HG03039 (cell line): ENCODE measurements at regions not wholly inside any gene's neighbourhood (a gene's known extent, or its start where the extent isn't known, plus 50 kb on each side); places are given as distances from the start of the nearest gene placed in this dataset.
"Not testable (repeated sequence)": the region's sequence is repeated elsewhere in the genome, so short reads cannot be mapped to it uniquely, and the experiment has no call there.

Experiments
- ATAC-seq: cut with Tn5 transposase; IDR thresholded peaks from one replicate; pipeline ENCODE4 v1.9.1; 2021; ENCODE audit warnings: mild to moderate bottlenecking, moderate library complexity; ENCODE audit not compliant: unreplicated experiment

DNA sequence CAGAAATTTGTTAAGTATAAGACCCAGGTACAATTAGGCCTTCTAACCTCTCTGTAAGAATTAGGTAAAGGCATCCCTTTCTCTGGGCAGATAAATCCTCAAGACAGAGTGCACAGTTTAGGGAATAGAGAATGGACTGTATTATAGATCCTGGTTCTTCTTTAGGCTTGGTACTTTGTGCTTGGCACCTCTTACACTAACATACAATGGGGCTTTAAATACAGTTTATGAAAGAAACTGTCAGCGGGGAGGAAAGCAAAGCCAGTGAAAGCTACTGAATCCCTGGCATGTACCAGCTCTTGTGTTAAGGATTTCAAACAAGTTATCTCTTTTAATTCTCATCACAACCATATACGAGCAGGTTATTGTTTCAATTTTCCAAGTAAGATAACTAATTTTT is 1350.0 kb downstream of the ADGRL3 start:
- ATAC-seq, result no peak

DNA sequence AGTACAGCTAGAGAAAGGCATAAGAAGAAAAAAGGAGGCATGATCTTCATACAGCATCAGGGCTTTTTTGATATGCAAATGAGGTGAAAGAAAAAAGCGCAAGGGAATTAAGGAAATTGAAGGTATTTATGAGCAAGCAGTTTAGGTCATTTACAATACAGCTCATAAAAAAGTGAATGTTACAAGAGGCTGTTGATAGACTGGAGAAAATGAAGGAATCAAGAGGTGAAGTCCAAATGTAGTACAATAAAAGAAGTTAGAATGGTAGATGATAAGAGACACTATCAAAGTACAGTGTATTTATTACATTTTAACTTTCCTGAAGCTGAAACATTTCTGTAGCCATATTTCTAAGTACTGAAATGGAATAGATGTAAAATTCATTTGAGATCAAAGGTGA is 1349.5 kb downstream of the ADGRL3 start:
- ATAC-seq, result no peak

DNA sequence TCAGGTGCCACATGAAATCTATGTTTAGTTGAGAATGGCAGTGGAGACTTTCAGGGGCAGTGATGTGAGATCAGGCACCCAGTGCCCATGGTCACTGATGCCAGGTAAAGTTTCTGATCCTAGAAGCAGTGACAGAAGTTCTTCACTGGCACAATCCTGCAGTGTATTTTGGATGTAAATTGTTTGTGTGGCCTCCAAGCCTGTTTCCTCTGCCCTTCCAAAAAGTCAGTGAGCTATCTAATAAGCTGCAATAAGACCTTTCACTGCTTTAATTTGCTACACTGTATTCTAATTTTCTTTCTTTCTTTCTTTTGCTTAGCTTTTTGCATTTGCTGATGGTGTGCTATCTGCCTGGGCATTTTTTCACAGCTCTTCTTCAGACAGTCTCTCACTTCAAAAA is 1348.6 kb downstream of the ADGRL3 start:
- no peak for ATAC-seq

DNA sequence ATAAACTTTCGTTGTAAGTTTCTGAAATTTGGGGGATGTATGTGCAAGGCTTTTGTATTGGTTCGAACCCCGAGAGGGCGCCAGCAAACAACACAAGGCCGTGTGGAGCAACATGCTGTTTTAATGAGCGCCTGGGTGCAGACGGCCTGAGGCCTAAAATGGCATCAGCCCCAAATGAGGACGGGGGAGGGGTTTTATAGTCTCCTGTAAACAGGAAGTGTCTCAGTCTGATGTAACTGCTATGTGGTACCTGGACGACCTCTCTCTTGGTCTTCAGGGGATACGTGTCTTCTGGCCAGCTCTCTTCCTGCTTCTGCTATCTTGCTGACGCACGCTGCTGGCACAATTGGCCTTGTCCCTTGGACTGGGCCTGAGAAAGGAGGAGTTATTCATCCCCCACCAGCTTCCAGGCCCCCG is 1348.0 kb downstream of the ADGRL3 start:
- no peak for ATAC-seq

GRCh38 chr4:62544428-62544827 is 1344.3 kb downstream of the ADGRL3 start:
- ATAC-seq, result no peak

GRCh38 chr4:62543002-62543401 is 1342.9 kb downstream of the ADGRL3 start:
- no peak for ATAC-seq

- no peak for ATAC-seq
These were observed 1333.4 kb downstream of the ADGRL3 start for GRCh38 chr4:62533573-62533972.

DNA sequence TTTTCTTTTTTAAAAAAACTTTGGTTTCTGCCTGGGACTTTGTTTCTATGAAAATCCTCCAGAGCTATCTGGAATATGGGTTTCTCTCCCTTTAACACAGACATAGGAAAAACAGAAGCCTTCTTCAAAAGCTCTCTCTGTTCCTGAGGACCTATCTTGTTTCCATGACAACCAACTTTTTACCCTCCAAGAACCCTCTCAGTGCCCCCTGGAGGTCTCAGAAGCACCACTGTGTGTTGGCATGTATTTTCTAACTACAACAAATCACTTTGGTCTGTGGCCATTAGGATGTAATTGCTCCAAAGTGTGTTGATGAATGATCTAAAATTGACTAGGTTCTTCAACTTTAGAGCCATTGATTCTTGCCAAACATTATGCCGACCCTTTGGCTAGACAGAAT is 1331.6 kb downstream of the ADGRL3 start:
- no peak for ATAC-seq

DNA sequence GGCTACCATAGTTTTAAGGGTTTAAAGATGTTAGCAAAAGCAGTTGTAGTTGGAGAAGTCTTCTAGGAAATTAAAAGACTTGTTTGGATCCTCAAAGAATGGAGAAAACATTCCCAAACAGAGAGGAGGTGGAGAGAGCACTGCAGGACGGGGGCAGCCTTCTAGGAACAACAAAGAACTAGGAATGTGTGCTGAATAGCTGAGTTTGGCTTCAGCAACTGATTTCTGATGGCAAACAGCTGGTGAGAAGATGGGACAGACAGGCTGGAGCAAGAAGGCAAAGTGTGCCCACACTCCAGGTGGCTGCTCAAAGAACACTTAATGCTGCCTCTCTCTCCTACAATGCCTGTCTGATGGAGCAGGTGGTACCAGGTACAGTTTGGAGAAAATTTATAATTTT is 1331.1 kb downstream of the ADGRL3 start:
- ATAC-seq, result no peak

- ATAC-seq, result no peak
These were observed 1328.7 kb downstream of the ADGRL3 start for GRCh38 chr4:62528874-62529273.

DNA sequence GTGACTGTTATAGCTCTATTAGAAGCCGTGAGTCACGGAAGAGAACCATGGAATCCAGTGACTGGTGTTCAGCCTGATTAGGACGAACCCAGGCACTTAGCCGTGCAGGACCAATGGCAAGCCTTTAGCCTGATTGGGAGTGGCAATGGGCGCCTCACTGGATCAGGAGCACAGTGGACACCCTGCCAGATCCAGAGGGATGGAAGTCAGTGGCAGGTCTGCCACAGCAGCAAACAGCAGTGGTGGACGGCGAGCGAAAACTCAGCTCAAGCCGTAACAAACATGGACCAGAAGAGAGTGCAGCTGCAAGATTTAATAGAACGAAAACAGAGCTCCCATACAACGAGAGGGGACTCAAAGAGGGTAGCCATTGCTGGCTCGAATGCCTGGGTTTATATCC is 1326.5 kb downstream of the ADGRL3 start:
- no peak for ATAC-seq

DNA sequence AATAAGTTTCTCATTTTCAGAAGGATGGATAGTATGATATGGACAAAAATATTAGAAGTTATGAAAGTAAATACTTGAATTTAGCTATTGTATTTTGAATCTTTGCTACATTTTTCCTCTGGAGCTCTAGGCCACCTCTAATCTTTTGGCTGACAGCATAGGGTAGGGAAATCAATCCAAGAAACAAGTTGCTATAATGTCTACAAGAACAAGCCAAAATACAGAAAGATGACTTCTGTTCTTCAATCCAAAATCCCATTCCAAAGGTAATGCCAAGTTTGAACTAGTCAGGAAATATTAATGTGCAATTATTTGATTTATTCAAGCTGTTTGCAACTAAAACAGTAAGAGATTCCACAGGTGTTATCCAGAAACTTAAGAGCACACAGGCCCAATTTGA is 1323.1 kb downstream of the ADGRL3 start:
- no peak for ATAC-seq

GRCh38 chr4:62522273-62522672 is 1322.1 kb downstream of the ADGRL3 start:
- no peak for ATAC-seq

DNA sequence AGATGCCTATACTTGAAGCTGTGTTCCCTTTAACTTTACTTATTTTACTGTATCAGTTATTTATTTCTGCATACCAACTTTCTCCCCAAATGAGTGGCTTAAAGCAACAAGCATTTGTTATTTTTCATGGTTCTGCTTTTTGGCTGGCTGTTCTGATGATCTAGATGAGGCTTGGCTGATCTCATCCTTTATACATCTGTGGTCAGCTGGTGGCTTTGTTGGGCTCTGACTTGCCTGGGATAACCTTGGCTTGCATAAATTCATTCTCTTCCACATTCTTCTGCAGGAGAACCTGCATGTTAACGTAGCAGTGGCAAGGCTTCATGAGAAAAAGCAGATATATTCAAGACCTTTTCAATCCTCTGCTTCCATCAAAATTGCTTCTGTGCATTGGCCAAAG is 1317.6 kb downstream of the ADGRL3 start:
- ATAC-seq, result no peak

DNA sequence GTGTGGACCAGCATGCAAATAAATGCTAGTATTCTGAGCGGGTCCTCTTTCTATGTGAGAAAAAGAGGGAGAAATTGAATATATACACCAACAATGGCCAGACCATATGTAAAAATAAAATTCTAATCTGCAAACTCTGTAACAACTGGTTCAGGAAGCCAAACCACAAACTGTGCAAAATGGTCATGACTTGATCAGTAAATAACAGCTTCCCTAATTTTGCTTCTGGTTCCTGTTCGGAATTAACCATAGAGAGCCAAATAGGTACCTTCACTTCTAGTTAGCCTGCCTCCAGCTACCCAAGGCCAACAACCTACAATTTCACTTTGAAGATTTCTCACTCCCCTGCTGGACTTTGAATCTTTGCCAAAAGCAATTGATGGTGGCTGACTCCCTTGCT is 1313.2 kb downstream of the ADGRL3 start:
- no peak for ATAC-seq

DNA sequence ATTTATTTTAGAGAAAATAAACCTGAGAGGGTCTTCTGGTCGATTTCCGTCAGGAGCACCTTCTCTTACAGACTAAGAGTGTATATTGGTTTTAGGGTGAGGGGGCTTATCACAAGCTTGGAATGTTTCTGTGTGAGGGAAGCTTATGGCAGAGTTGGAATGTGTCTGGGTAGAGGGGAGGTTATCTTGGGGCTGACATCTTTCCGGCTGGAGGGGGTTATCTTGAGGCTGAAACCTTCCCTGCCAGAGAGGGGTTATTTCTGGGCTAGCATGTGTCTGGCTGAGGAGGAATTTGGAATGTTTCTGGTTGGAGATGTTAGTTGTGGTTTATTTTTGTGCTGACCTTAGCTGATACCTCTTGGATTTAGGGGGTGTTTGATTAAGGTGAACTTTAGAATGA is 1312.1 kb downstream of the ADGRL3 start:
- no peak for ATAC-seq

DNA sequence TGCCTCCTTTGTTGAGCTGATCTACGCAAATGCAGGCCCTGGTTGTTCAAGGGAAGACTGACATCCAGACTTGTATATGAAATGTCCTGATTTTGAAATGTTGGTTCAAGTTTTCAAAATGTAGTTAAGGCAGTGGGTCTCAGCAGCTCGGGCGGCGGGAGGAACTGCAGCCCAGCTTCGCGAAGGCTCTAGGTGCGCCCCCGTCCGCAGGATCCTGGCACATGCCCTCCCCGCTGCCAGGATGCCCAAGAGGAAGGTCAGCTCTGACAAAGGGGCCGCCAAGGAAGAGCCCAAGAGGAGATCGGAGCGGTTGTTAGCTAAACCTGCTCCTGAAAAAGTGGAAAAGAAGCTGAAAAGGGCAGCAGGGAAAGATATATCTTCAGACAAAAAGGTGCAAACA is 1310.1 kb downstream of the ADGRL3 start:
- ATAC-seq, result no peak

DNA sequence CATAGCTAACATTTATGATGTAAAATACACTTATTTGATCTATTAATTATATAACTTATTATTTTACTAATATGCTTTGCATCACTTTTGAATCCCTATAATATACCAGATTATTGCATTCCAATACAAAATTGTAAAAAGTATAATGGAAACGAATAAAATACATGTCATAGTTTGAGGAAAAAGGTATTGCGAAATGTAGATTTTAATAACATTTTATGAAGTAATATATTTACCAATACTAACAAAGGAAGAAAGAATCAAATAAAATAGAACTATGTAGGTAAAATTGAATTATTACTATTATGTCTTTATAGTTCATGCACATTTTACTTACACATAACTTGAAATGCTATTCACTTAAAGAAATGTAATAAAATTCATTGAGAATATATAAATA is 1300.2 kb downstream of the ADGRL3 start:
- ATAC-seq, result no peak

DNA sequence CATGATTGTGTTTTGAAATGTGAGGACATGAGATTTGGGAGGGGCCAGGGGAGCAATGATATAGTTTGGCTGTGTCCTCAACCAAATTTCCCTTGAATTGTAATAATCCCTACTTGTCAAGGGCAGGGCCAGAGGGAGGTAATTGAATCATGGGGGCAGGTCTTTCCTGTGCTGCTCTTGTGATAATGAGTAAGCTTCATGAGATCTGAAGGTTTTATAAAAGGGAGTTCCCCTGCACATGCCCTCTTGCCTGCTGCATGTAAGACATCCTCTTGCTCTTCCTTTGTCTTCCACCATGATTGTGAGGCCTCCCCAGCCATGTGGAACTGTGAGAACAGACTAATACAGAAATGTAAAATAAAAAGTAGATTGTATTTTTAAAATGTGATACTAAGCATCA is 1294.9 kb downstream of the ADGRL3 start:
- no peak for ATAC-seq

GRCh38 chr4:62491756-62492155 is 1291.6 kb downstream of the ADGRL3 start:
- ATAC-seq, result not testable (repeated sequence)

- no peak for ATAC-seq
These were observed 1290.5 kb downstream of the ADGRL3 start for GRCh38 chr4:62490635-62491034.

DNA sequence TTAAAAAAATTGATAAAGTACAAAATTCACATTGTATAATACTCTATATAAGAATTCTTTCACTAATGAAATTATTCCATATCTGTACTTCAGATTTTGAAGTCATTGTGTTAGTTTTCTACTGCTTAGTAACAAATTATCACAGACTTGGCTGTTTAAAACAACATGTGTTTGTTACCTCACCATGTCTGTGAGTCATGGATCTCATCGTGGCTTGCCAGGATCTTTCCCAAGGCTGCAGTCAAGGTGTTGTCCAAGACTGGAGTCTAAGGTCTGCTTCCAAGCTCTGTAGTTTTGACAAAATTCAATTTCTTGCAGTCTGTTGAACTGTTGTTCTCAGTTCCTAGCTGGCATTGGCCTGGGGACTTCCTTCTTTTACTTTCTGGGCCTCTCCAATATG is 1286.9 kb downstream of the ADGRL3 start:
- ATAC-seq, result no peak

- ATAC-seq, result no peak
These were observed 1284.2 kb downstream of the ADGRL3 start for GRCh38 chr4:62484357-62484756.

DNA sequence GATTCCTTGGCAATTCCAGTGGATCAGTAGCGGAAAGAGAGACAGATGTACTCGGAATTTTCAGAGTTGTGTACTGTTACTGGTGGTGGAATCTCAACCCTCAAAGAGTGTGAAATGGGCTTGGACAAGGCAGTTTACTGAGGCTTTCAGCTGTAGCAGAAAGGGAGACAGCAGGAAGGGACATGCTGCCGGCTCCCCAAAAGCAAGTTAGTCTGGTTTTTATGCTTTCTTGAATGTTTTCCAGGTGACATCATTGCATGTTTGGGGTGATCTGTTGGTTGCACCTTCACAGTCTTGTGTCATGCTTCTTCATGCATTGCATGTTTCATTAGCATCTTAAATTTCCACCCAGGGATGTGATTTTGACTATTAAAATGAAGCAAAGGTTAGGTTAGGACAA is 1282.2 kb downstream of the ADGRL3 start:
- no peak for ATAC-seq
